ENCODE measurements at regions not wholly inside any gene's neighbourhood (a gene's known extent, or its start where the extent isn't known, plus 50 kb on each side); places are given as distances from the start of the nearest gene placed in this dataset.

DNA sequence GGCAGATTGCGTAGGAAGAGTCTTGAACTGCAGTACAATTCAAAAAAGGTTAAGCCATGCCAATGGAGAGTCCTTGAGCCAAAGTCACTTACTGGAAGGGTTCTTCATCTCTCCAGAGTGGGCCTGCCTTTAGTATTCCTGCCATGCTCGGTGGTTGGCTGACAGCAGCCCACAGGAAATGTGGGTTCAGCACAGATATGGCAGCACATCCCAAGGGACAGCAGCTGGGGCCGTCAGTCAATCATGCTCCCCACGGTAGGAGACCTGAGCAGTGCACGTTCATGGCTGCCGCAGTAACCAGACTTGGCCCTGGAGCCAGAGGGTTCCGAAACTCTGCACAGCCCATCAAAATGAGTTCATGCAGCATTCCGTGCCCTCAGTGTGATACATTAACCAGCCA is 63.6 kb upstream of the SIRPA start:
- H3K27ac Mint-ChIP-seq: no peak overlapping the region
- no peaks in the 10 kb centered on the region for H3K9me3 Mint-ChIP-seq
- DNase-seq (ENCODE audit: low spot score): no peak
- no peaks in the 10 kb centered on the region for H3K4me1 Mint-ChIP-seq (ENCODE audit: low read depth in 2 of 2)
- peaks cover 6 to 12% of the 10 kb centered on the region in 2 donors for H3K27me3 Mint-ChIP-seq
- ATAC-seq: no peak
- no peak overlapping the region for H3K4me3 Mint-ChIP-seq
- no peaks in the 10 kb centered on the region for H3K36me3 Mint-ChIP-seq

DNA sequence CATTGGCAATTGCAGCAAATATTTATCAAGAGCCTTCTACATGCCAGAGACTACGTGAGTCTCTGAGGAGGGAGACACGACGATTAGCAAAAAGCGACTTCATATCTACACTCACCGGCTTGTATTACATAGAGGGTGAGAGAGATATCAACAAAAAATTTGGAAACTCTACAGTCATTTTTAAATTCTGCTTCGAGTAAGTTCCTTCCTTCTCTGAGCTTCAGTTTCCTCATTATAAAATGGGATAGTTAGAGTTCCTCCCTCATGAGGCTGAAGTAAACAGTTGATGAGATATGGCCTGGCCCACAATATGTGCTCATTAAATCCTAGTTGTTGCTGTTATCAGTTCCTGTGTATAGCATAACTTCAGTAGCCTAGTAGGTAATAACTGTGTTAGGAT is 64.1 kb upstream of the SIRPA start:
- peaks cover under 1 to 9% of the 10 kb centered on the region in 2 donors for H3K27me3 Mint-ChIP-seq
- no peak overlapping the region for H3K4me3 Mint-ChIP-seq
- DNase-seq (ENCODE audit: low spot score) (no peak), ATAC-seq (no peak)
- no peaks in the 10 kb centered on the region for H3K9me3 Mint-ChIP-seq
- H3K27ac Mint-ChIP-seq: no peak overlapping the region
- H3K4me1 Mint-ChIP-seq (ENCODE audit: low read depth in 2 of 2): no peaks in the 10 kb centered on the region
- H3K36me3 Mint-ChIP-seq: no peaks in the 10 kb centered on the region

DNA sequence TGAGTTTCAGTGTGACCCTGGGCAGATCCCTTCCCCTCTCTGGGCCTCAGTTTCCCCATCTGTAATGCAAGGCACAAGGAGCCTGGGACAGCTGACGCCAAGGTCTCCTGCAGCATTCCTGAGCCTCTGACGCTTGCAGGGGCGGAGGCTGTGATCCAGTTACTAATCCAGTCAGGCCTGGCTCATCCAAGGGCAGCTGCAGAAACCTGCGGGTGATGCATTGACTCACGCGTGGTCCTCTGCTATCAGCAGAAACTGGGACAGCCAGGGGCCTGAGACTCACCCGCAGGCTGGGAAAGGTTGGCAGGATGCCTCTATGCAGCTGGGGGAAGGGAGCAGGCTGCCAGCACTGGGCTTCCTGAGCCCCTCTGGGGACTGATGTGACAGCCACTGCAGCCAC is 65.0 kb upstream of the SIRPA start:
- Mint-ChIP-seq H3K9me3 (no peaks in the 10 kb centered on the region), H3K27me3 (peaks cover 0 to 9% of the 10 kb centered on the region in 2 donors), H3K27ac (no peak overlapping the region), H3K4me1 (ENCODE audit: low read depth in 2 of 2) (no peaks in the 10 kb centered on the region), H3K36me3 (no peaks in the 10 kb centered on the region), H3K4me3 (no peak overlapping the region)
- DNase-seq (ENCODE audit: low spot score) (no peak), ATAC-seq (no peak)

GRCh38 chr20:1829531-1829930 is 65.7 kb upstream of the SIRPA start:
- peaks cover 0 to 9% of the 10 kb centered on the region in 2 donors for H3K27me3 Mint-ChIP-seq
- no peaks in the 10 kb centered on the region for H3K36me3 Mint-ChIP-seq
- no peaks in the 10 kb centered on the region for H3K9me3 Mint-ChIP-seq
- no peak for DNase-seq (ENCODE audit: low spot score)
- no peak overlapping the region for H3K4me3 Mint-ChIP-seq
- no peaks in the 10 kb centered on the region for H3K4me1 Mint-ChIP-seq (ENCODE audit: low read depth in 2 of 2)
- no peak for ATAC-seq
- no peak overlapping the region for H3K27ac Mint-ChIP-seq

- Mint-ChIP-seq H3K36me3 (peaks cover 2% of the 10 kb centered on the region), H3K27ac (no peak overlapping the region), H3K4me1 (ENCODE audit: low read depth in 2 of 2) (no peaks in the 10 kb centered on the region), H3K9me3 (no peaks in the 10 kb centered on the region), H3K4me3 (no peak overlapping the region), H3K27me3 (peaks cover 0 to 9% of the 10 kb centered on the region in 2 donors)
- DNase-seq (ENCODE audit: low spot score): no peak
- ATAC-seq: no peak
Measured at GRCh38 chr20:1828786-1829131, 66.4 kb upstream of the SIRPA start.

GRCh38 chr20:1827974-1828785 is 67.0 kb upstream of the SIRPA start:
- H3K4me3 Mint-ChIP-seq: no peak overlapping the region
- peaks cover 4% of the 10 kb centered on the region for H3K36me3 Mint-ChIP-seq
- H3K9me3 Mint-ChIP-seq: no peaks in the 10 kb centered on the region
- DNase-seq (ENCODE audit: low spot score) (no peak), ATAC-seq (no peak)
- H3K27ac Mint-ChIP-seq: no peak overlapping the region
- peaks cover 0 to 12% of the 10 kb centered on the region in 2 donors for H3K27me3 Mint-ChIP-seq
- no peaks in the 10 kb centered on the region for H3K4me1 Mint-ChIP-seq (ENCODE audit: low read depth in 2 of 2)

DNA sequence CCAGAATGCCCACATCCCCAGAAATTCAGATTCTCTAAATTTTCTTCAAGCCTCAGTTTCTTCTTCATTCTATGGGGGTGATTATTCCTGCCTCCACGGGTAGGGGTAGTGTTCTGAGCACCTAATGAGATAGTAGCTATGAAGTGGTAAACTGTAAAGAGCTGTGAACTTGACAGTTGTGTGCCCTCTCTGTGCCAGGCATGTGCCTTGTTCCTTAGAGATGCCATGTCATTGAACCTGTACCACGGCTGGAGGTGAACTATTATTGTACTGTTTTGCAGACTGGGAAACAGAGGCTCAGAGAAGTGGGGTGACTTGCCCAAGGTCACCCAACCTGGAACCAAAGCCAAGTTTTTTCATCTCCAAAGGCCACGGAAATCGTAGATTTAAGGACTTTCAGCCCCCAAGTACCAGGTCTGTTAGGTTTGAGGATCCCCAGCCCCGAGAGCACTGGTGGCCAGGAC is 67.7 kb upstream of the SIRPA start:
- Mint-ChIP-seq H3K36me3 (peaks cover 6% of the 10 kb centered on the region), H3K4me3 (no peak overlapping the region), H3K27ac (no peak overlapping the region), H3K27me3 (peaks cover 0 to 12% of the 10 kb centered on the region in 2 donors), H3K4me1 (ENCODE audit: low read depth in 2 of 2) (no peaks in the 10 kb centered on the region), H3K9me3 (no peaks in the 10 kb centered on the region)
- ATAC-seq (no peak), DNase-seq (ENCODE audit: low spot score) (no peak)

DNA sequence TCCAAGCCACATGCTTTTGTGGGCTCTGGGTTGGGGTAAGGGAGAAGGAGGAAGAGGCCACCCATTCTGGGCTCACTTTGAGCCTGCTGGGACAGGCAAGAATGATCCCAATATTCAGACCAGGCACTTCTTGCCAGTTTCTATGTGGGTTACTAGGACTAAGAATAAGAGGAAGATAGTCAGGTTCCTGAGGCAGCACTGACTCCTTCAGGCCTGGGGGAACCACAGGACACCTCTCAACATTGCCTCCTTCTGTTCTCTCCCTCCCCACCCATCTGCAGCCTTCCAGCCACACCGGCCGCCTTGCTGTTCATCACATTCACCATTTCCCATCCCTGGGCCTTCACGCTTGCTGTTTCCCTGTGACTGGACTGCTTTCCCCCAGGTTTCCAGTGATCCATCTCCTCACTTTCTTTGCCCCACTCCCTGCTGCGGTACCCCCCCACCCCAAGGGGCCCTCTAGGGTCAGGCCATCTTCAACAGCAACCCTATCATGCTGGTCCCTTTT is 69.2 kb upstream of the SIRPA start:
- H3K9me3 Mint-ChIP-seq: peaks cover 7% of the 10 kb centered on the region
- no peak overlapping the region for H3K4me3 Mint-ChIP-seq
- DNase-seq (ENCODE audit: low spot score) (no peak), ATAC-seq (no peak)
- H3K36me3 Mint-ChIP-seq: peaks cover 12% of the 10 kb centered on the region
- peaks cover 7 to 18% of the 10 kb centered on the region in 2 donors for H3K27me3 Mint-ChIP-seq
- no peak overlapping the region for H3K27ac Mint-ChIP-seq
- H3K4me1 Mint-ChIP-seq (ENCODE audit: low read depth in 2 of 2): no peaks in the 10 kb centered on the region

GRCh38 chr20:1825507-1825906 is 69.7 kb upstream of the SIRPA start:
- DNase-seq (ENCODE audit: low spot score) (no peak), ATAC-seq (no peak)
- Mint-ChIP-seq H3K4me3 (no peak overlapping the region), H3K27me3 (peaks cover 7 to 19% of the 10 kb centered on the region in 2 donors), H3K27ac (no peak overlapping the region), H3K9me3 (peaks cover 7% of the 10 kb centered on the region), H3K4me1 (ENCODE audit: low read depth in 2 of 2) (no peaks in the 10 kb centered on the region), H3K36me3 (peaks cover 12% of the 10 kb centered on the region)

DNA sequence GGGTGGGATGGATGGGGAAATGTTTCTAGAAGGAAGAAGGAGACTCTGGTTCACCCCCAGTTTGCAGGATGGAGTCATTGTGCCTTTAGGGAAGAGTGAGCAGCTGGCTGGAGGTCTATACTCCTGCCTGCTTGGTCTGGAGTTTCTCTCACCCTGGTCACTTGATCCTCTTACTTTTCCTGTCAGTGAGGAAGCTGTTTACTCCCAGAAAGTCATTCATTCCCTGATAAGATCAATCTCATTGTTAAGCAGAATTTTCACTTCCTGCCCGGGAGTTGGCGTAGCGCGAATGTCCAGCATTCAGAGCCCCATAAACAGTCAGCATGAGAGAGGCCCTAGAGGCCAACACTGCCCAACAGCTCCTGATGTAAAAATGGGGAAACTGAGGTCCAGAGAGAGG is 70.4 kb upstream of the SIRPA start:
- Mint-ChIP-seq H3K36me3 (peaks cover 12% of the 10 kb centered on the region), H3K4me1 (ENCODE audit: low read depth in 2 of 2) (no peaks in the 10 kb centered on the region), H3K4me3 (no peak overlapping the region), H3K27me3 (peaks cover 7 to 19% of the 10 kb centered on the region in 2 donors), H3K27ac (no peak overlapping the region), H3K9me3 (peaks cover 7% of the 10 kb centered on the region)
- DNase-seq (ENCODE audit: low spot score) (no peak), ATAC-seq (no peak)

- H3K27ac Mint-ChIP-seq: no peak overlapping the region
- peaks cover 7% of the 10 kb centered on the region for H3K9me3 Mint-ChIP-seq
- peaks cover 8 to 15% of the 10 kb centered on the region in 2 donors for H3K27me3 Mint-ChIP-seq
- no peak overlapping the region for H3K4me3 Mint-ChIP-seq
- ATAC-seq (no peak), DNase-seq (ENCODE audit: low spot score) (no peak)
- peaks cover 12% of the 10 kb centered on the region for H3K36me3 Mint-ChIP-seq
- H3K4me1 Mint-ChIP-seq (ENCODE audit: low read depth in 2 of 2): no peaks in the 10 kb centered on the region
Measured at GRCh38 chr20:1824181-1824580, 71.0 kb upstream of the SIRPA start.

DNA sequence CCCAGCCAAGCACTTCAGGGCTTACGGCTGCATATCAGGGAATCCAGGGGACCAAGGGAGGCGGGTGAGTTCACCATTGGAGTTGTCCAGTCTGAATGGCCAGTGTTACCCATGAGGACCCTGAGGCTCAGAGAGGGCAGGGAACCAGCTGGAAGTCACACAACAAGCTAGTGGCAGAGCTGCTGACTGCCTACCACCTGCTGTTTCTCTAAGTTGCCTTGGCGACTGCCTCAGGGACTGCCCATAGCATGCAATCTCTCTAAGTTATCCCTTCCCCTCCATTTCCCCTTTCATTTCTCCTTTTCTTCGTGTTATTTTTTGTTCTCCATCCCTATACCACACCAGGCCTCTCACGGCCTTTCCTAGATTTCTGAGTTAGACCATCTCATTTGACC is 71.8 kb upstream of the SIRPA start:
- ATAC-seq (no peak), DNase-seq (ENCODE audit: low spot score) (no peak)
- Mint-ChIP-seq H3K4me3 (no peak overlapping the region), H3K27ac (no peak overlapping the region), H3K27me3 (peaks cover 15 to 19% of the 10 kb centered on the region in 2 donors), H3K9me3 (peaks cover 7% of the 10 kb centered on the region), H3K36me3 (peaks cover 12% of the 10 kb centered on the region), H3K4me1 (ENCODE audit: low read depth in 2 of 2) (no peaks in the 10 kb centered on the region)

GRCh38 chr20:1822564-1823449 is 72.4 kb upstream of the SIRPA start:
- Mint-ChIP-seq H3K27me3 (peaks cover 20 to 22% of the 10 kb centered on the region in 2 donors), H3K4me3 (no peak overlapping the region), H3K4me1 (ENCODE audit: low read depth in 2 of 2) (no peaks in the 10 kb centered on the region), H3K9me3 (peaks cover 7% of the 10 kb centered on the region), H3K27ac (no peak overlapping the region), H3K36me3 (peaks cover 12% of the 10 kb centered on the region)
- DNase-seq (ENCODE audit: low spot score): no peak
- no peak for ATAC-seq

Data from natural killer cell treated with Interleukin-12 subunit alpha and Interleukin-12 subunit beta and Interleukin-15 and Interleukin-18, amount 100 ng/mL, for 72 hours (primary cell).